ENCODE measurements at regions not wholly inside any gene's neighbourhood (a gene's known extent, or its start where the extent isn't known, plus 50 kb on each side); places are given as distances from the start of the nearest gene placed in this dataset.
A peak's percentile ranks its signal among the peaks of the same experiment; 100 is the strongest.

GRCh38 chr20:6562111-6562510, 205.4 kb upstream of the BMP2 start:
- no peak for DNase-seq

DNA sequence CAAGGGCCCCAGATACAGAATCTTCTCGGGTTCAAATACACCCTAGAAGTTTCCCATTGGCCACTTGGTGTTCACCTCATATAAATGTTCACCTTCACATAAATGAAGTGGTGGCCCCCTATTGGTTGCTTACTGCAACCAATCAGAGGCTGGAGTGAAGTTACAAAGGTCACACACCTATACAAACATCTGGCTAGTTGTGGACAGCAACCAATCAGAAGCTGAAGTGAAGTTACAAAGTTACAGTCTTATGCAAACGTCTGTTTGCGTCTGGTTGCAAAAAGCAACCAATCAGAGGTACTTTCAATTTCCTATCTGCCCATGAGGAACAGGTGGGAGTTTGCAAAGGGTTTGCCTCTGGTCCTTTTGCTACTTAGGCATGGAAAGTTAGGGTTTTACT, 206.5 kb upstream of the BMP2 start:
- no peak for DNase-seq

DNA sequence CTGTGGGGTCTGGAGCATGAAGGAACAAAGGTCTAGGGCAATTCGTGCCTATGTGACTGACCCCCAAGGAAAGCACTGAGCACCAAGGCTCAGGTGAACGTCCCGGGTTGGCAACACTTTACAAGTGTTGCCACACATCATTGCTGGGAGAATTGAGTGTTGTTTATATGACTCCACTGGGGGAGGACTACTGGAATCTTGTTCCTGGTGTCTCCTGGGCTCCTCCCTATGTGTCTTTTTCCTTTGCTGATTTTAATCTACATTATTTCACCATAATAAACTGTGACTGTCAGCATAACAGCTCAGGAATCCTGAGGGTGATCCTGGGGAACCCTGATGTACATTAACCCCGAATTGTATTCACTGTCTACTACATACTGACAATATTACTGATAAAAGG, 207.7 kb upstream of the BMP2 start:
- DNase-seq, result no peak

DNA sequence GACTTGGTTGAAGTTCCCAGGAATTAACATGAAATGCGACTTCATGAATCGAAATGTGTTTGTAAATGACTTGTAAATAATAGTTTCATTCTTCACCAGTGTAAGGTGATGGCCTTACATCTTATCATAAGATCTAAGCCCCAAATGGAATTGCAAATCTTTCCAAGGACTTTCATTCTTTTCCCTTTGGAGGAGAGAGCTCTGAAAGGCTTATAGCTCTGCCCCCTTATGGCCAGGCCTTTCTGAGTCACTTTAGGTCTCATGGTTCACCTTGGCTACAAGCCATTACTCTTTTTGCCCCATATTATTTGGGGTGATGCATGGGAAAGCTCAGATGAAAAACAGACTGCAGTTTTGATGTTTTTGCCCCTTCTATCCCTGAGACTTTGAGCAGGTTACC, 209.1 kb upstream of the BMP2 start:
- DNase-seq, result no peak

DNA sequence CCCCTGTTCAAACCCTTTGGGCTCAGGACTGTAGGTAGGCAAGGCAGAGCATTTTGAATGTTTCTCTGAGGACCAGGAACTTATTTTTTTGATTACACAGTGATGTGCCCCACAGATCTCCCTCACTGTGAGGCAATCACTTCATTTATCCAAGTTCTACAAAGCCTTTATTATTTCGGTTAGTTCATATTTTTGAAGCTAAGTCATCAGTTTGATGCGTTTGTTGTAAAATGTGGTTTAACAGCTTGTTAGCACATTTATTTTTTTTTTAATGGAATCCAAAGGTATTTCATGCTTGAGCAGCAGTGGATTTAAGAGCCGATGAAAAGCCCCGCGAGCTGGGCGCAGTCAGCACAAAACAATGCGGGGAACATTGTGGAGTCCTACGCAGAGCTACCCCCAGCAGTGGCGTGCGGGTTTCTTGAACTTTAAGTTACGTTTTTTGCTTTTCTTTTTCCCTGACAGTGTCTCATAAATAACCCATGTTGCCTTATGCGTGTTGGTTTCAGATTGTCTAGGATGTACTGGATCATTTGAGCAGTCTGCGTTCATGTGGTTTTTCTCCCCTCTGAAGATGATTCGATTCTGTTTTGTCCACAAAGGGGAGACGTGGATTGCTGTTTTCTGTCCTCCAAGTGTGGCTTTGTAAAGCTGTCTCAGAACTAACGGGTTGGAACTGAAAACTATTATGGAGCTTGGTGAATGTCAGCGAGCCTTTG, 233.6 kb upstream of the BMP2 start:
- peak; percentile 7 for DNase-seq

DNA sequence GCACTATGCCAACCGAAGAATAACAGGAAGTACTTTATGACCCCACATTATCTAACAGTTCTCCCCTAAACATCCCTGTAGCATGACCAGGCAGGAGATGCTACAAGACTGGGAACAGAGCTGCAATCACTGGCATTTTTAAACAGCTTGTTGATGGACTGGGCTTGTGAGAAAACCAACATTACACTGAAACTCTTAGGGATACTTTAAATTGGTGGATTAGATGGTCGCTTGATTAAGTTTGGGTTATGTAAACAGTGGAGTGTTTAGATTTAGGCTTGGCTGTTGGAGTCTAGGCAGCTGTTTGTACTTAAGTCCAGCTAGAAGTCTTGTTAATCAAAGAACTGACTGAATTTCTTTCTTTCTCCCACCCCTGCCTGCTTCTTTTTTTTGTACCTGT, 234.1 kb upstream of the BMP2 start:
- DNase-seq, result no peak

- DNase-seq, result no peak
These were observed 236.6 kb upstream of the BMP2 start for GRCh38 chr20:6530779-6531315.

- DNase-seq, result no peak
These were observed 237.2 kb upstream of the BMP2 start for GRCh38 chr20:6530254-6530653.

DNA sequence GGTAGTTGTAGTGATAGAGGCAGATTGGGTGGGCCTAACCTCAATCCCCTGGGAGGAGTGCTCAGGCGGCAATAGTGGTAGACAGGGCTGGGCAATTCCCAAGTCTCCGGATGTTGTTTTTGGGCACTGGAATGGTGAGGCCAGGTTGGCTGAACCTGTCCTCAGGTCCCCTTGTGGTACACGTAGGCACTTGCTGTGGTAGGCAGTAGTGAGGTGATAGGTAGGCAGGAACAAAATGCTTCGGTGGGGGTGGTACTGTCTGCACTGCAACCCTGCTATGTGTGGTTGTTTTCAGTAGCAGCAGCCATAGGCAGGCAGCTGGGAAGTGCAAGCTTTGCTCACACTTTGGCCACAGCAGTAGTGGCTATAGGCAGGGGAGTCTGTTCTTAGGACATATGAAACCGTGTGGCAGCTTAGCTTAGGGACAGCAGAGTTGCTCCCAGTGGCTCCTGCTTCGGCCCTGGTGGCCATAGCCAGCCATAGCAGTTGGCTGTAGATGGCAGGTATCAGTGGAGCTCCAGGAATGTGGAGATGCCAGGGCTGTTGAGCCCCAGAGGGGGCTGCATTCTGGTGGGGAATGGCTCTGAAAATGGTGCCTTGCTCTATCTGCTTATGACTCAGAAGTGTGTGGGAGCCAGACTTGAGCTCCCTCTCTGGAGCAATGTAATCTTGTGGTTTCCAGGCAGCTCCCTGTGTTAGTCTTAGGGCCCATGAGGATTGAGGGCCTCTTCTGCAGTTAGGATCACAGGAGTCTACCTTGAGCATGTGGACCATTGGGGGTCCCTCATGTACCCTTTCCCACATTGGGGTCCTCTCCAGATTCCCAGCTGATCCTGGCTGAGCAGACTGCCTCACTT, 241.8 kb upstream of the BMP2 start:
- DNase-seq, result no peak

DNA sequence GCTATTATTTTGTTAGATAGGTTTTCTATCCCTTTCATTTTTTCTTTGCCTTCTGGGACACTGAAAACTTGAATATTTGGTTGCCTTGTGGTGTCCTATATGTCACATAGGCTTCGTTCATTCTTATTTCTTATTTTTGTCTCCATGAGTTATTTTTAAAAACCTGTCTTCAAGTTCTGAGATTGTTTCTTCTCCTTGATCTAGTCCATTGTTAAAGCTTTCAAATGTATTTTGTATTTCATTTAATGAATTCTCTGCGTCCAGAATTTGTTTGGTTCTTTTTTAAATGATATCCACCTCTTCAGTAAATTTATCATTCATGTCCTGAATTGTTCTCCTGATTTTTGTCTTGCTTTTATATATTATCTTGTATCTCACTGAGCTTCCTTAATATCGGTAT, 243.2 kb upstream of the BMP2 start:
- DNase-seq, result no peak

GRCh38 chr20:6519556-6519955, 247.9 kb upstream of the BMP2 start:
- DNase-seq, result no peak

DNA sequence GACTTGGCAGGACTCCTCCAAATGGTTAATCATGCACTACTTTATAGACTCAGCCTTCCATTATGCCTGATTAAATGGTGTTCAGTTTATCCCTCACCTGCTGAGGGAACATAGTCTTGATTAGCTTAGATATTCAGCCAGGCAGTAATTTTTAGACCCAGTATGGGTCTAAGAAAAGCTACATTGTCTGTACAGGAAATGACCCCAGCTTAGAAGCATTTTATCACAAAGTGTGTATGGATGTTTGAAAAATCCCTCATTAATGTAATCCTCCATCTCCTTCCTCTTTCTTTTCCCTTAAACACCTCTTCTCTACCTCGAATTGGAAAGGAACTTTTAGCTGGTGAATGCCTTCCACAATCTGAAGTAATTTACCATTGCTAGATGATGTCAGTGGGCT, 252.2 kb upstream of the BMP2 start:
- no peak for DNase-seq

DNA sequence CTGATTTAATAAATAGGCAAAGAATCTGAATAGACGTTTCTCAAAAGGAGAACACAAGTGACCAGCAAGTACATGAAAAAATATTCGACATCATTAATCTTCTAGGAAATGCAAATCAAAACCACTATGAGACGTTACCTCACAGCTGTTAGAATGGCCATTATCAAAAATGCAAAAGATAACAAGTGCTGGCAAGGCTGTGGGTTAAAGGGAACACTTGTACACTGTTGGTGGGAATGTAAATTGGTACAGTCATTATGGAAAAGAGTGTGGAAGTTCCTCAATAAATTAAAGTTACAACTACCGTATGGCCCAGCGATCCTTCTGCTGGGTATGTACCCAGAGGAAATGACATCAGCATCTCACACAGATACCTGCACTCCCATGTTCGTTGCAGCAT, 253.9 kb upstream of the BMP2 start:
- no peak for DNase-seq

DNA sequence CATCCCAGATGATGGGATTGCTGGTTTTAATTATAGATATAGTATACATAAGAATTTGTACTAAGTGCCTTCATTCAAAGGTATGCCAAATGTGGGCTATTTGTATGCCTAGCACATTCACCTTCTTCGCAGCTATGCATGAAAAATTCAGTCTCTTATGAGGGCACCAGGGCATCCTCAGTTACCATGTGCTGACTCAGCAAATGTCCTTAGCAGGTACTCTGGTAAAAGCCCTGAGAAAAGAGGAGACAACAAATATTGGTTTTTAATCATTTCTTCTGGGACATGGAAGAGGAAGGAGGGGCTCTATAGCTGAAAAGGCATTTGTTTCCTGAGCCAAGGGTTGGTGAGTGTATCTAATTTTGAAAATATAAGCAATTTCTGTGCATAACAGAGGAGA, 258.1 kb upstream of the BMP2 start:
- DNase-seq, result no peak

DNA sequence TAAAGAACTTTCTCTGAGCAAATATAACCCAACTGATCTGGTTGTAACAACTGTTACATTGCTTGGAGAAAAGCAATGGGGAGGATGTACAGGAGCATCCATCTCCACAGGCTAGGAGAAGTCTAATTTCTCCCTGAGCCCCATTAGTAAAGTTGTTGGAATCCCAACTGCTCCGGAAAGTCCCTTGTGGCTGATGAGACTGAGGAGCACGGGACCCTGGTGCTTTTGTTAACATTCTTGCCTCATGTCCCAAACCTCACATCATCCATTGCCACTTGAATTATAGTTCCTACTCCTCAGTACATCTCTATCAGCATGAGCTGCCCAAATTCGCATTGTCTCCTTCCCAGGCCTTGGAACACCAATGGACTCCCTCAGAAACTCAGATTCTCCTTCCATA, 260.6 kb upstream of the BMP2 start:
- DNase-seq, result no peak

DNA sequence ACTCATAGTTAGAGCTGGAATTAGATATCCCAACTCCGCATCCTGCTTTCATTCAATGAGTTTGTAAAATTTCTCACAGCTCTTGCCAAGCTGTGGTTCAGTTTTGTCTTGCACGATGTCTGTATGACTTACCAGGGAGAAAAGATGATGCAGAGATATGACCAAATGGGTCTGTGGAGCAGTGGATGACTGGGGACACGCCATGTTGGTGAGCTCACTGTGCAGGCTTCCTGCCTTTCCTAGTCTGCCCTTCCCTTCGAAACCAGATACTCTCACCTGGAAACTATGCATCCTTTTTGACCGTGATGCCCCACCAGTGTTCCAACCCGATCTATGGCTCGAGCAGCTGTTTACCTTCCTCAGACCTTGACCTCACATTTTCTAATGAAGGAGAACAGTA, 262.7 kb upstream of the BMP2 start:
- DNase-seq, result no peak

GRCh38 chr20:6504179-6504578, 263.3 kb upstream of the BMP2 start:
- DNase-seq, result no peak

DNA sequence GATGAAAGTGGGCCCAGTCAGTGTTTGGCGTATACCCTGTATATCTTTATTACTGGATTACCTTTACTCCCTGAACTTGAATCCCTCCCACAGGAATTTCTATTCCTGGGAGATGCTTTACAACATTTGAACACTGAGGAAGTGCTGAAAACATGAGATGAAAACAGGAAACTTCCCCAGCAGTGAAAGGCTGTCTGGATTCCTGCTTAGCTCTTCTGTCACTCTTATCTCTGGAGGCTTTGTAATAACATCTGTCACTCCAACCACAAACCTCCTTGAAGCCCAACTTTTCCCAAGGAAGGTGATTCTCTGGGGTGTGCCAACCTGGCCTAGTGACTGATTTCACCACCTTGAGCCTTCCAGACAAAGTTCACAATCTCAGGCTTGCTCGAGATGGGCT, 264.5 kb upstream of the BMP2 start:
- no peak for DNase-seq

- no peak for DNase-seq
These were observed 265.3 kb upstream of the BMP2 start for GRCh38 chr20:6502219-6502618.

- no peak for DNase-seq
These were observed 266.4 kb upstream of the BMP2 start for GRCh38 chr20:6501061-6501460.

DNA sequence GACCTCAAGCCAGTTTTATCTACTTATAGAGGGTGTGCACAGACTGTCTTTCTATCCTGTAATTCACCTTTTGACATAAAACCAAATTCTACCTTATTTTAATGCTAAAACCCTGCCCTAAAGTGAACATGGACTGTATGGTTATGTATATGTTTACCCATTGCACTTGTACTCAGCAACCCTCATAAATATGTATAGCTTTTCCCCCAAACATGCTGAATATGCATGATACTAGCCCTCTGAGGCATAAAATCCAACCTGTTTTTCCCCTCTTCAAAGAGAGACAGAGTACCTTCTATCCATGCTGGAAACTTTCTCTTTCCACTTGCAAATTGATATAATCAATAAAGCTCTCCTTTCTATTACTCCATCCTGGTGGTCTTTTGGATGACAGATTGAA, 267.9 kb upstream of the BMP2 start:
- DNase-seq, result no peak

GRCh38 chr20:6496874-6497273, 270.6 kb upstream of the BMP2 start:
- no peak for DNase-seq

- DNase-seq, result no peak
These were observed 271.6 kb upstream of the BMP2 start for GRCh38 chr20:6495907-6496306.
